WTC11 (cell line): ENCODE measurements at regions not wholly inside any gene's neighbourhood (a gene's known extent, or its start where the extent isn't known, plus 50 kb on each side); places are given as distances from the start of the nearest gene placed in this dataset.

Experiments
- ATAC-seq: fragments of 200-7000 bp; cut with Tn5 transposase; 2 replicates; pipeline ENCODE4 v1.10.0; 2021; ENCODE audit warnings: mild to moderate bottlenecking, moderate library complexity
- CTCF ChIA-PET: fragments of 300-600 bp; sonication (Branson Sonifier 250); formaldehyde crosslinking; loops from one replicate; lab custom pipeline; 2021; ENCODE audit warnings: antibody characterized with exemption; lab: Charles Lee
- POLR2A ChIA-PET: fragments of 350-600 bp; sonication (Branson Sonifier 250); formaldehyde crosslinking; loops from one replicate; lab custom pipeline; 2021; ENCODE audit warnings: antibody characterized with exemption; lab: Charles Lee
- DNase-seq: peaks from one replicate; pipeline ENCODE4 v3.0.0; 2021; ENCODE audit warnings: low spot score
- H3K27ac Mint-ChIP-seq: 2 replicates; pipeline ENCODE4 v1.8.0; 2021; ENCODE audit warnings: mixed read lengths
- H3K27me3 Mint-ChIP-seq: 2 replicates; pipeline ENCODE4 v1.8.0; 2021; ENCODE audit warnings: low read depth, mild to moderate bottlenecking, moderate library complexity, mixed read lengths
- H3K36me3 Mint-ChIP-seq: 2 replicates; pipeline ENCODE4 v1.8.0; 2021; ENCODE audit warnings: mixed read lengths
- H3K4me1 Mint-ChIP-seq: 2 replicates; pipeline ENCODE4 v1.8.0; 2022; ENCODE audit warnings: mixed read lengths
- H3K4me3 Mint-ChIP-seq: 2 replicates; pipeline ENCODE4 v1.8.0; 2021; ENCODE audit warnings: mild to moderate bottlenecking, moderate library complexity, mixed read lengths
- H3K9me3 Mint-ChIP-seq: 2 replicates; pipeline ENCODE4 v1.8.0; 2021; ENCODE audit warnings: mixed read lengths
- CREB1 ChIP-seq: sonication (generic); formaldehyde crosslinking; IDR thresholded peaks from 2 replicates; pipeline ENCODE4 v1.8.0; 2023; ENCODE audit warnings: mild to moderate bottlenecking, missing genetic modification reagents
- CREM ChIP-seq: sonication (generic); formaldehyde crosslinking; IDR thresholded peaks from 2 replicates; pipeline ENCODE4 v1.8.1; 2022; ENCODE audit warnings: mild to moderate bottlenecking, missing genetic modification reagents, moderate library complexity
- E2F5 ChIP-seq: sonication (generic); formaldehyde crosslinking; IDR thresholded peaks from 2 replicates; pipeline ENCODE4 v1.8.1; 2022; ENCODE audit warnings: mild to moderate bottlenecking, moderate library complexity, missing genetic modification reagents
- EMX1 ChIP-seq: fragments of 250-450 bp; sonication (Bioruptor Pico); IDR thresholded peaks from 2 replicates; pipeline ENCODE4 v1.8.0; 2021; ENCODE audit warnings: mild to moderate bottlenecking
- FOXP1 ChIP-seq: sonication (generic); formaldehyde crosslinking; IDR thresholded peaks from 2 replicates; pipeline ENCODE4 v1.8.0; 2022; ENCODE audit warnings: missing genetic modification reagents, mild to moderate bottlenecking, moderate library complexity, borderline replicate concordance
- GTF2I ChIP-seq: fragments of 250-450 bp; sonication (Bioruptor Pico); conservative IDR thresholded peaks from 2 replicates; pipeline ENCODE4 v1.4.0; 2021; ENCODE audit warnings: mild to moderate bottlenecking
- HMGA2 ChIP-seq: fragments of 250-450 bp; sonication (Bioruptor Pico); IDR thresholded peaks from 2 replicates; pipeline ENCODE4 v1.4.0; 2021; ENCODE audit warnings: mild to moderate bottlenecking, moderate library complexity
- HMGXB4 ChIP-seq: sonication (generic); formaldehyde crosslinking; IDR thresholded peaks from 2 replicates; pipeline ENCODE4 v1.8.1; 2023; ENCODE audit warnings: mild to moderate bottlenecking, moderate library complexity, missing genetic modification reagents
- JAZF1 ChIP-seq: fragments of 250-450 bp; sonication (Bioruptor Pico); IDR thresholded peaks from 2 replicates; pipeline ENCODE4 v1.9.0; 2021; ENCODE audit warnings: moderate library complexity, mild to moderate bottlenecking, inconsistent platforms
- NFATC4 ChIP-seq: fragments of 250-450 bp; sonication (Bioruptor Pico); IDR thresholded peaks from 2 replicates; pipeline ENCODE4 v1.9.0; 2021; ENCODE audit warnings: mild to moderate bottlenecking
- NFE2L1 ChIP-seq: sonication (generic); formaldehyde crosslinking; IDR thresholded peaks from 2 replicates; pipeline ENCODE4 v1.8.1; 2023; ENCODE audit warnings: missing genetic modification reagents
- RELA ChIP-seq: sonication (generic); formaldehyde crosslinking; IDR thresholded peaks from 2 replicates; pipeline ENCODE4 v1.8.1; 2022; ENCODE audit warnings: missing genetic modification reagents, mild to moderate bottlenecking, borderline replicate concordance
- RORB ChIP-seq: fragments of 250-450 bp; sonication (Bioruptor Pico); IDR thresholded peaks from 2 replicates; pipeline ENCODE4 v1.9.0; 2021; ENCODE audit warnings: mild to moderate bottlenecking
- TCF7 ChIP-seq: sonication (generic); formaldehyde crosslinking; IDR thresholded peaks from 2 replicates; pipeline ENCODE4 v1.8.0; 2022; ENCODE audit warnings: mild to moderate bottlenecking, low read depth, missing genetic modification reagents, moderate library complexity
- USF2 ChIP-seq: sonication (generic); formaldehyde crosslinking; IDR thresholded peaks from 2 replicates; pipeline ENCODE4 v1.8.1; 2023; ENCODE audit warnings: mild to moderate bottlenecking, missing genetic modification reagents, moderate library complexity
- ZNF219 ChIP-seq: sonication (generic); formaldehyde crosslinking; IDR thresholded peaks from 2 replicates; pipeline ENCODE4 v1.8.0; 2023; ENCODE audit warnings: missing genetic modification reagents, mild to moderate bottlenecking, borderline replicate concordance
- ZNF263 ChIP-seq: sonication (generic); formaldehyde crosslinking; IDR thresholded peaks from 2 replicates; pipeline ENCODE4 v1.8.1; 2022; ENCODE audit warnings: low read depth, mild to moderate bottlenecking, moderate library complexity, missing genetic modification reagents
- ZNF423 ChIP-seq: fragments of 250-450 bp; sonication (Bioruptor Pico); IDR thresholded peaks from 2 replicates; pipeline ENCODE4 v2.1.2; 2022; ENCODE audit warnings: mild to moderate bottlenecking, moderate library complexity
- TF ChIP-seq, protein P1 (sequence below): sonication (generic); formaldehyde crosslinking; IDR thresholded peaks from 2 replicates; pipeline ENCODE4 v1.8.1; 2022; ENCODE audit warnings: mild to moderate bottlenecking, missing genetic modification reagents, moderate library complexity, borderline replicate concordance

DNA sequence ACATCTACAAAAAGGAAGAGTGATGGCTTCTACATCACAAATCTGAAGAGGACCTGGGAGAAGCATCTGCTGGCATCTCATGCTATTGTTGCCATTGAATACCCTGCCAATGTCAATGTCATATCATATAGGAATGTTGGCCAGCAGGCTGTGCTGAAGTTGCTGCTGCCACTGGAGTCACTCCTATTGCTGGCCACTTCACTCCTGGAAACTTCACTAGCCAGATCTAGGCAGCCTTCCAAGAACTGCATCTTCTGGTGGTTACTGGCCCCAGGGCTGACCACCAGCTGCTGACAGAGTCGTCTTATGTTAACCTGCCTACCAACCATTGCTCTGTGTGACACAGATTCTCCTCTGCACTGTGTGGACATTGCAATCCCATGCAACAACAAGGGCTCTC, 111.8 kb downstream of the PERP start:
- Mint-ChIP-seq H3K4me1 (no peaks in the 10 kb centered on the region), H3K4me3 (no peak overlapping the region), H3K36me3 (peaks cover 10% of the 10 kb centered on the region; the same call in 1 of the 2 replicates), H3K27me3 (no peaks in the 10 kb centered on the region), H3K9me3 (peaks cover 22% of the 10 kb centered on the region), H3K27ac (no peak overlapping the region)
- ATAC-seq (no peak), DNase-seq (no peak)
- POLR2A ChIA-PET, result no interaction called here
- CTCF ChIA-PET, result interaction anchor here (0.8 to 1.0 kb wide), 2 partner anchors 9 to 113 kb away, joined by 3 read pairs; no protein-coding TSS in a partner anchor
- TF ChIP-seq EMX1 (no peak), CREB1 (no peak), GTF2I (no peak), JAZF1 (CRISPR knock-in tag) (no peak), FOXP1 (CRISPR knock-in tag) (no peak), HMGA2 (CRISPR knock-in tag) (no peak), NFE2L1 (no peak), RORB (CRISPR knock-in tag) (no peak)
- TF ChIP-seq, all 79 proteins: peak for 0

GRCh38 chr6:137998461-137999019, 108.7 kb downstream of the PERP start:
- no peak for DNase-seq
- TF ChIP-seq E2F5 (CRISPR knock-in tag), result no peak
- TF ChIP-seq, protein P1, sequence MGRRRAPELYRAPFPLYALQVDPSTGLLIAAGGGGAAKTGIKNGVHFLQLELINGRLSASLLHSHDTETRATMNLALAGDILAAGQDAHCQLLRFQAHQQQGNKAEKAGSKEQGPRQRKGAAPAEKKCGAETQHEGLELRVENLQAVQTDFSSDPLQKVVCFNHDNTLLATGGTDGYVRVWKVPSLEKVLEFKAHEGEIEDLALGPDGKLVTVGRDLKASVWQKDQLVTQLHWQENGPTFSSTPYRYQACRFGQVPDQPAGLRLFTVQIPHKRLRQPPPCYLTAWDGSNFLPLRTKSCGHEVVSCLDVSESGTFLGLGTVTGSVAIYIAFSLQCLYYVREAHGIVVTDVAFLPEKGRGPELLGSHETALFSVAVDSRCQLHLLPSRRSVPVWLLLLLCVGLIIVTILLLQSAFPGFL (CRISPR knock-in tag), result no peak
- no peak for TF ChIP-seq HMGXB4
- TF ChIP-seq FOXP1 (CRISPR knock-in tag), result no peak
- no peak for TF ChIP-seq CREM (CRISPR knock-in tag)
- no peak for TF ChIP-seq ZNF423 (CRISPR knock-in tag)
- no peak for TF ChIP-seq RELA
- no peak for TF ChIP-seq NFATC4 (CRISPR knock-in tag)
- POLR2A ChIA-PET, result no interaction called here
- Mint-ChIP-seq H3K27me3 (no peaks in the 10 kb centered on the region), H3K4me3 (no peak overlapping the region), H3K27ac (no peak overlapping the region), H3K4me1 (no peaks in the 10 kb centered on the region), H3K9me3 (peaks cover 22% of the 10 kb centered on the region), H3K36me3 (peaks cover 10% of the 10 kb centered on the region; the same call in 1 of the 2 replicates)
- CTCF ChIA-PET, result no interaction called here
- ATAC-seq, result no peak

DNA sequence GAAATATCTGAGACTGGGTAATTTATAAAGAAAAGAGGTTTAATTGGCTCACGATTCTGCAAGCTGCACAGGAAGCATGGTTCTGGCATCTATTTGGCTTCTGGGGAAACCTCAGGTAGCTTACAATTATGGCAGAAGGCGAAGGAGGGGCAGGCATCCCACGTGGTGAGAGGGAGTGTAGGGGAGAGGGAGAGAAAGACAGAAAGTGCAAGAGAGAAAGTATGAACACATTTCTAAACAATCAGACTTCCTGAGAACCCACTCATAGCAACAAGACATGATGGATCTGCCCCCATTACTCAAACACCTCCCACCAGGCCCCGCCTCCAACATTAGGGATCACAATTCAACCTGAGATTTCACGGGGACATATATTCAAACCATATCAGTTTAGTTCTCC, 107.4 kb downstream of the PERP start:
- DNase-seq, result no peak
- no peak for TF ChIP-seq ZNF263 (CRISPR knock-in tag)
- no peak for TF ChIP-seq TCF7
- no peak for TF ChIP-seq RELA
- no peak for TF ChIP-seq ZNF219 (CRISPR knock-in tag)
- TF ChIP-seq, protein P1 (CRISPR knock-in tag), result no peak
- TF ChIP-seq USF2 (CRISPR knock-in tag), result no peak
- H3K4me3 Mint-ChIP-seq, result no peak overlapping the region
- H3K36me3 Mint-ChIP-seq, result peaks cover 10% of the 10 kb centered on the region; the same call in 1 of the 2 replicates
- no peak for ATAC-seq
- H3K27me3 Mint-ChIP-seq, result no peaks in the 10 kb centered on the region
- H3K4me1 Mint-ChIP-seq, result no peaks in the 10 kb centered on the region; the same call in 1 of the 2 replicates
- H3K27ac Mint-ChIP-seq, result no peak overlapping the region
- CTCF ChIA-PET, result interaction anchor here (1.1 to 1.9 kb wide), 2 partner anchors 106 to 116 kb away, joined by 3 to 8 read pairs; no protein-coding TSS in a partner anchor
- POLR2A ChIA-PET, result no interaction called here
- H3K9me3 Mint-ChIP-seq, result peaks cover 22% of the 10 kb centered on the region
